HG03039 (cell line): ENCODE measurements at regions not wholly inside any gene's neighbourhood (a gene's known extent, or its start where the extent isn't known, plus 50 kb on each side); places are given as distances from the start of the nearest gene placed in this dataset.

Experiments
- ATAC-seq: cut with Tn5 transposase; IDR thresholded peaks from one replicate; pipeline ENCODE4 v1.9.1; 2021; ENCODE audit warnings: mild to moderate bottlenecking, moderate library complexity; ENCODE audit not compliant: unreplicated experiment

- ATAC-seq: no peak
Measured at GRCh38 chr4:178471994-178472393, 1029.8 kb upstream of the AGA start.

- ATAC-seq: no peak
Measured at GRCh38 chr4:178480105-178480504, 1037.9 kb upstream of the AGA start.

- no peak for ATAC-seq
Measured at GRCh38 chr4:178480881-178481280, 1038.6 kb upstream of the AGA start.

- no peak for ATAC-seq
Measured at GRCh38 chr4:178481564-178481963, 1039.3 kb upstream of the AGA start.

GRCh38 chr4:178523038-178523437, 1080.8 kb upstream of the AGA start:
- no peak for ATAC-seq

- no peak for ATAC-seq
Measured at GRCh38 chr4:178535939-178536579, 1093.8 kb upstream of the AGA start.

GRCh38 chr4:178553201-178553600, 1111.0 kb upstream of the AGA start:
- no peak for ATAC-seq

GRCh38 chr4:178554352-178554751, 1112.1 kb upstream of the AGA start:
- ATAC-seq: no peak

- ATAC-seq: no peak
Measured at GRCh38 chr4:178556796-178557195, 1114.6 kb upstream of the AGA start.

GRCh38 chr4:178577933-178578332, 1135.7 kb upstream of the AGA start:
- no peak for ATAC-seq

GRCh38 chr4:178595500-178596138, 1153.4 kb upstream of the AGA start:
- no peak for ATAC-seq

- no peak for ATAC-seq
Measured at GRCh38 chr4:178598672-178599071, 1156.4 kb upstream of the AGA start.

- no peak for ATAC-seq
Measured at GRCh38 chr4:178599521-178599920, 1157.3 kb upstream of the AGA start.

GRCh38 chr4:178602833-178603232, 1160.6 kb upstream of the AGA start:
- no peak for ATAC-seq

GRCh38 chr4:178611062-178611461, 1168.8 kb upstream of the AGA start:
- no peak for ATAC-seq

- no peak for ATAC-seq
Measured at GRCh38 chr4:178612733-178613132, 1170.5 kb upstream of the AGA start.

- ATAC-seq: no peak
Measured at GRCh38 chr4:178632415-178632814, 1190.2 kb upstream of the AGA start.

- ATAC-seq: no peak
Measured at GRCh38 chr4:178633263-178633662, 1191.0 kb upstream of the AGA start.

GRCh38 chr4:178664621-178665020, 1222.4 kb upstream of the AGA start:
- ATAC-seq: no peak

- ATAC-seq: no peak
Measured at GRCh38 chr4:178665916-178666315, 1223.7 kb upstream of the AGA start.

GRCh38 chr4:178671766-178672165, 1229.5 kb upstream of the AGA start:
- no peak for ATAC-seq

GRCh38 chr4:178672512-178672911, 1230.3 kb upstream of the AGA start:
- ATAC-seq: no peak

- no peak for ATAC-seq
Measured at GRCh38 chr4:178681871-178682270, 1239.6 kb upstream of the AGA start.
